GM13977 (cell line): ENCODE measurements at regions not wholly inside any gene's neighbourhood (a gene's known extent, or its start where the extent isn't known, plus 50 kb on each side); places are given as distances from the start of the nearest gene placed in this dataset.

ENCODE experiments used
- DNase-seq: peaks from one replicate; pipeline ENCODE4 v3.0.0; 2012; ENCODE audit warnings: low spot score
- in situ Hi-C: fragments of 300-500 bp; cut with MboI; formaldehyde crosslinking; loops from one replicate; pipeline ENCODE4 v1.12.0; 2022; ENCODE audit warnings: low sequenced_read_pairs, low pct_unique_long_range_greater_than_20kb, mixed read lengths, inconsistent platforms; ENCODE audit not compliant: unreplicated experiment
- TF ChIP-seq, protein P1 (sequence below): IDR thresholded peaks from 2 replicates; pipeline ENCODE4 v1.5.1; 2012; ENCODE audit warnings: mild to moderate bottlenecking, control low read depth; ENCODE audit not compliant: insufficient read depth; ENCODE audit errors: extremely low read depth, missing control alignments

DNA sequence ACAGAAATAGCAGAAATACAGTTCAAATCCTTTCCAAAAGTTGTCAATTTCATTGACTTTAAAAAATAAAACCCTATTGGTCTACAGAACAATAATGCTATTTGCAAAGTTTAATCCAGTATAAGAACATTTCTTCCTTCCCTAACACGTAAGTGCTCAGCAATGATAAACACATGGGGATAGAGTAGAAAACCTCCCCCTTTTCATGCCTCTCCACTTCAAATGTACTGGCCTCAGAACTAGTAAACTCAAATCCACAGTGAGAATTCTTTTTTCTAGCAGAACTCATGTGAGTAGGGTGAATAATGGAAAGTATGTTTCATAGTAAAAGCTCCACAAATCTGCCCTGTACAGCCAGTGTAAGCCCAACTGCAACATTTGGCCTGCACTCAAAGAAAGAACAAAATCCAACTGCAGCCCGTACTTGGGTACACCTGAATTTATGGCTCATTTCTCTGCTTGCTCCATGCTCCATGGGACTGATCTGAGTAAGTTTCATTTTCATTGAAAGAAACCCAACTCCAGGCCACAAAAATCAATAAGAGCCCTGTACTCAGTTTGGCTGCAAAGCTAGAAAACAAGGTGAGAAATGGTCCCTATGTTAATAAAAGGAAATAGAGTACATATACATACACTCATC lies 115.0 kb upstream of the RMDN2 start:
- DNase-seq = no peak
- TF ChIP-seq, protein P1, sequence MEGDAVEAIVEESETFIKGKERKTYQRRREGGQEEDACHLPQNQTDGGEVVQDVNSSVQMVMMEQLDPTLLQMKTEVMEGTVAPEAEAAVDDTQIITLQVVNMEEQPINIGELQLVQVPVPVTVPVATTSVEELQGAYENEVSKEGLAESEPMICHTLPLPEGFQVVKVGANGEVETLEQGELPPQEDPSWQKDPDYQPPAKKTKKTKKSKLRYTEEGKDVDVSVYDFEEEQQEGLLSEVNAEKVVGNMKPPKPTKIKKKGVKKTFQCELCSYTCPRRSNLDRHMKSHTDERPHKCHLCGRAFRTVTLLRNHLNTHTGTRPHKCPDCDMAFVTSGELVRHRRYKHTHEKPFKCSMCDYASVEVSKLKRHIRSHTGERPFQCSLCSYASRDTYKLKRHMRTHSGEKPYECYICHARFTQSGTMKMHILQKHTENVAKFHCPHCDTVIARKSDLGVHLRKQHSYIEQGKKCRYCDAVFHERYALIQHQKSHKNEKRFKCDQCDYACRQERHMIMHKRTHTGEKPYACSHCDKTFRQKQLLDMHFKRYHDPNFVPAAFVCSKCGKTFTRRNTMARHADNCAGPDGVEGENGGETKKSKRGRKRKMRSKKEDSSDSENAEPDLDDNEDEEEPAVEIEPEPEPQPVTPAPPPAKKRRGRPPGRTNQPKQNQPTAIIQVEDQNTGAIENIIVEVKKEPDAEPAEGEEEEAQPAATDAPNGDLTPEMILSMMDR = no peak
- in situ Hi-C loops = no loop called here

DNA sequence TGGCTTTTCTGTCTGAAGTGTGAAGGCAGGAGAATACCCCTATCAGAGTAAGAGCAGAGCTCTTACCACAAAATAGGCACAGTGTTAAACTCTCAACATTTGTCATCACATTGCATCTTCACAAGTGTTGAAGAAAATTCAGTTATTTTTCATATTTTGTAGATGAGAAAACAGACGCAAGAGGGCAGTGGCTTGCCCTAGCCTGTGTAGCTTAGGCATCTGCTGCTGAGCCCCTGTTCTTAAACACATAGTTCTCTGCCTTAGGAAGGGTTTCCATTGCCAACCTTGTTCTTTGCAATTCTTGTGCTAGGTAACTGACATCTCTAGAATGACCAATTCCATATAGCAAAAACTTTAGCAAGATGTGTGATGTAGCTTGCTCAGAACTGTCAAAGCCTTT lies 112.7 kb upstream of the RMDN2 start:
- in situ Hi-C loops = no loop called here
- TF ChIP-seq, protein P1 = no peak
- no peak for DNase-seq

DNA sequence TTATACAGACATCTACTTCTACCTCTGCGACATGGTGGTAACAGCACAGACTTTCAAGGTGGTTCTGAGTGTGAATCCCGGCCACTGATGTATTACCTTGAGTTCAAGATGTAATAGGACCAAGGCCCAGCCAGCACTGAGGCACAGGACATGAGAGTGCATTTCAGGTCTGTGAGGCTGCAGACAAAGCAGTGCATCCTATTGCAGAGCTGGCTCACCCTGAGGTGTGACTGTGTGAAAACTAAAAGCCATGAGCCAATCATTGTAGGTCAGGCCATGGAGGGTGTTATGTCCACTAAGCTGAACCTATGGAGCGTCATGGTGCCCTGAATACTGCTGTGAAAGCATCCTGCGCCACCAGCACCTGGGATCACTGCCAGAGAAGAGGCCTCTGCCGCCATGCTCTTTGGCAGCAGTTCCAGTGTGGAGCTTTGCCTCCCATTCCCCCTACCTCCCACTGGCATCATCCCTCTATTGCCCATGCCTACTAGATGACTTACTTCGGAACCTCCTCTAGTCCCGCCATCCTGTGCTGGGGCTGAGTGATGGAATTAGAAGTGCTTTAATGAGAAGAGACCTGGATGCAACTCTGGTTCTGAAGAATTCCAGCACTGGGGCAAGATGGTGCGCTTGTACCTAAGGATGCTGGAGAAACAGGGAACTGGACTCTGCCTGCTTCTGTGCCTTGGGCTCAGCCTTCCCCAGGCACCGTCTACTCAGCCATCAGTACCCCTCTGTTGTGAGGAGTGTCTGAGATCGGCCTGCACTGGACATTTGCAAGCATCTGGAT lies 112.0 kb upstream of the RMDN2 start:
- TF ChIP-seq, protein P1 = no peak
- no peak for DNase-seq
- in situ Hi-C loops = no loop called here

DNA sequence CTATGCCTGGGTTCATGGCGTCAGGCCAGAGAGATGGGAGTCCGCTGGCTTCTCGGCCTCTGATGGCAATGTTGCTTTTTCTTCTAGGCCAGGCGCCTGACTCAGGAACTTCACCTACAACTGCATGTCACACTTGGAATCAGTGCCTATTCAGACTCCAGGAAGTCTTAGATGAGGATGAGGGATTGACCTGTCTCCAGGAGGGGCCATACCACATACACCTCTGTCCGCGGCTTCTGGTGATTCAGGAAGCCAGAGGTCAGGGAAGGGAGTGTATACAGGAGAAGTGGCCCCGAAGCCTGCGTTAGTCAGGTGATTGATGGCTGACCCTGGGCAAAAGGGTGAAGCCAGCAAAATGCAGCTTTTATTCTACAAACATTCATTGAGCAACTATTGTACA lies 109.1 kb upstream of the RMDN2 start:
- in situ Hi-C loops = no loop called here
- TF ChIP-seq, protein P1 = no peak
- DNase-seq = no peak

DNA sequence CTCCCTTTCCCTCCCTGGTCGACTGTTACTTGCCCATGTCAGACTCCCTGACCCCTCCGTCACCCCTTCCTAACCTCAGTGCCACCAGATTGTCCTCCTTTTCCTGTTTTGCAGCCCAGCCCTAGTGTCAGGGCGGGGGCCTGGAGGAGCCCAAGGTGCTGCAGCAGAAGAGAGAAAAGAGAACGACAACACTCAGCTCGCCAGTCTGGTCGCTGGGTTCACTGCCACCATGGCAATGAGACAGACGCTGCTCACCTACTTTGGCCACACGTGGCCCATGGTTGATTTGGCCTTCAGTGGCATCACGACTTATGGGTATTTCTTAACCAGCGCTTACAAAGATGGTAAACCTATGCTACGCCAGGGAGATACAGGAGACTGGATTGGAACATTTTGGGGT lies 108.4 kb upstream of the RMDN2 start:
- TF ChIP-seq, protein P1 = no peak
- in situ Hi-C loops = no loop called here
- DNase-seq = no peak

DNA sequence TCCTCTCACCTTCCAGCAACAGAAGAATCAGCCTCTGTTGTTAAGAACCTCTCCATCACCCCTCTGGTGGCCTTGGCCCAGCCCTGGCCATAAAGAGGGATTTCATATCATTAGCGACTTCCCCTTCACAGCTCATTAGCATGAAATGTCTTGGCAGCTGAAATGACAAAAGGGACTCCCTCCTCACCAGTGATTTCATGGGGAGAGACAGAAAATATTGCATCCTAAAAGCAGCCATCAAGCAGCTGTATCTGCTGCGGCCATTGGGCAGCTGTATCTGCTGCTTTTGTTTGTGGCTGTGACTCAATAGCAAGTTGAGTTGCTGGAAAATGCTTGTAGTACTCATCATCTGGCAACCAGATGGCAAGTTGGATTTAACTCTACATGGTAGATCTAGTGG lies 105.9 kb upstream of the RMDN2 start:
- in situ Hi-C loops = no loop called here
- TF ChIP-seq, protein P1 = no peak
- DNase-seq = no peak
